Posterior cingulate gyrus (tissue), 11 donors: ENCODE measurements at regions not wholly inside any gene's neighbourhood (a gene's known extent, or its start where the extent isn't known, plus 50 kb on each side); places are given as distances from the start of the nearest gene placed in this dataset.
"Not testable (repeated sequence)": the region's sequence is repeated elsewhere in the genome, so short reads cannot be mapped to it uniquely, and the experiment has no call there.

Experiments used
- DNase-seq, 10 donors: peaks; one replicate each; pipeline versions ENCODE4 v3.0.0 to v3.0.0-alpha.2; 2020 to 2021; ENCODE audit warnings: mixed read lengths in 3 of 10
- intact Hi-C: fragments of 100-400 bp; cut with DNase I; formaldehyde crosslinking; loops from one replicate; pipeline ENCODE4 v1.15.1; 2023

GRCh38 chr12:46674129-46674528 is 151.7 kb downstream of the SLC38A4 start:
- no peak for DNase-seq
- intact Hi-C loops: loop anchor here (10.0 kb wide), 2 partner anchors 261 to 341 kb away; no protein-coding TSS in a partner anchor

- intact Hi-C loops: loop anchor here (10.0 kb wide), 2 partner anchors 264 to 344 kb away; no protein-coding TSS in a partner anchor
Observed at GRCh38 chr12:46671102-46671501, 154.7 kb downstream of the SLC38A4 start.

GRCh38 chr12:46670636-46671035 is 155.2 kb downstream of the SLC38A4 start:
- DNase-seq: no peak
- intact Hi-C loops: loop anchor here (10.0 kb wide), 2 partner anchors 264 to 344 kb away; no protein-coding TSS in a partner anchor

More at GRCh38 chr12:46671102-46671501, 154.7 kb downstream of the SLC38A4 start:
- DNase-seq: no peak

GRCh38 chr12:46669720-46670119 is 156.1 kb downstream of the SLC38A4 start:
- no peak for DNase-seq
- intact Hi-C loops: loop anchor here (10.0 kb wide), 3 partner anchors 265 to 345 kb away; partner anchors contain the start of gene SLC38A2

- intact Hi-C loops: loop anchor here (10.0 kb wide), 1 partner anchor 293 kb away; the partner anchor contains the start of gene SLC38A2
- DNase-seq: no peak
Observed at GRCh38 chr12:46667551-46667950, 158.2 kb downstream of the SLC38A4 start.

- no peak for DNase-seq
- intact Hi-C loops: loop anchor here (5.0 to 10.0 kb wide), 2 partner anchors 290 to 323 kb away; partner anchors contain the start of gene SLC38A2
Observed at GRCh38 chr12:46664761-46665287, 161.0 kb downstream of the SLC38A4 start.

- no peak for DNase-seq
- intact Hi-C loops: loop anchor here (5.0 to 10.0 kb wide), 2 partner anchors 289 to 321 kb away; partner anchors contain the start of gene SLC38A2
Observed at GRCh38 chr12:46663318-46663717, 162.5 kb downstream of the SLC38A4 start.

- intact Hi-C loops: loop anchor here (5.0 to 10.0 kb wide), 2 partner anchors 286 to 319 kb away; partner anchors contain the start of gene SLC38A2
- no peak for DNase-seq
Observed at GRCh38 chr12:46661110-46661845, 164.5 kb downstream of the SLC38A4 start.

- intact Hi-C loops: loop anchor here (5.0 to 10.0 kb wide), 2 partner anchors 286 to 318 kb away; partner anchors contain the start of gene SLC38A2
- no peak for DNase-seq
Observed at GRCh38 chr12:46660719-46661109, 165.1 kb downstream of the SLC38A4 start.

GRCh38 chr12:46660276-46660675 is 165.5 kb downstream of the SLC38A4 start:
- intact Hi-C loops: loop anchor here (5.0 to 10.0 kb wide), 2 partner anchors 285 to 318 kb away; partner anchors contain the start of gene SLC38A2
- no peak for DNase-seq

- intact Hi-C loops: loop anchor here (5.0 to 10.0 kb wide), 2 partner anchors 285 to 318 kb away; partner anchors contain the start of gene SLC38A2
- DNase-seq: no peak
Observed at GRCh38 chr12:46659824-46660223, 166.0 kb downstream of the SLC38A4 start.

GRCh38 chr12:46659032-46659650 is 166.7 kb downstream of the SLC38A4 start:
- intact Hi-C loops: no loop called here
- DNase-seq: no peak

GRCh38 chr12:46657453-46658411 is 168.1 kb downstream of the SLC38A4 start:
- intact Hi-C loops: no loop called here
- no peak for DNase-seq

GRCh38 chr12:46655984-46656383 is 169.8 kb downstream of the SLC38A4 start:
- DNase-seq, intact Hi-C loops: not testable (repeated sequence)

- DNase-seq: no peak
- intact Hi-C loops: no loop called here
Observed at GRCh38 chr12:46653311-46653710, 172.5 kb downstream of the SLC38A4 start.

- intact Hi-C loops: no loop called here
- no peak for DNase-seq
Observed at GRCh38 chr12:46652692-46653091, 173.1 kb downstream of the SLC38A4 start.

GRCh38 chr12:46650688-46651087 is 175.1 kb downstream of the SLC38A4 start:
- intact Hi-C loops: no loop called here
- DNase-seq: no peak

GRCh38 chr12:46649433-46649832 is 176.4 kb downstream of the SLC38A4 start:
- DNase-seq: no peak
- intact Hi-C loops: no loop called here

- intact Hi-C loops: no loop called here
Observed at GRCh38 chr12:46647034-46647433, 178.8 kb downstream of the SLC38A4 start.

GRCh38 chr12:46641649-46642048 is 184.1 kb downstream of the SLC38A4 start:
- DNase-seq, intact Hi-C loops: not testable (repeated sequence)

More at GRCh38 chr12:46647034-46647433, 178.8 kb downstream of the SLC38A4 start:
- DNase-seq: no peak
